ENCODE measurements at regions not wholly inside any gene's neighbourhood (a gene's known extent, or its start where the extent isn't known, plus 50 kb on each side); places are given as distances from the start of the nearest gene placed in this dataset.

DNA sequence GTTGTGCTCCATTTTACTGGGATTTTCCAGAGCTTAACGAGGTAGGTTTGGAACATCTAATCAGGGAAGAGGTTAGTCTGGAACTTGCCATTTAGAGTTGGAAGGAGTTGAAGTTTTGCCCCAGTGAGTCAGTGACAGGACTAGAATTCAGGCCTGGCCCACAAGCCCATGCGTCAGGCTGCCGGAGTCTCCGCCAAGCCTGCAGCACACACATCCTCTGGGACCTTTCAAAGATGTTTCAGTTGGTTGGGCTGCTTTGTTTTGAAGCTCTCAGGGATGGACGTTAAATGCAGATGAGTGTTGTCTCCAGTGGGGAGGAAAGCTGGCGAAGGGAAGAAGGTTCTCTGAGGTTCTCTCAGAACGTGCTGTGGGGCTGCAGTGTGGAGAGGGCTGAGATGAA, 147.0 kb downstream of the PSAT1 start:
- Histone ChIP-seq H3K4me2 (ENCODE audit: unreplicated experiment) (no peak overlapping the region), H3K4me3 (no peak overlapping the region), H3K36me3 (ENCODE audit: low read depth) (no peaks in the 10 kb centered on the region), H3F3A (ENCODE audit: insufficient read depth) (no peaks in the 10 kb centered on the region), H3K79me2 (ENCODE audit: insufficient read depth) (no peaks in the 10 kb centered on the region), H3K9ac (no peak overlapping the region), H3K27me3 (replicated peaks; ENCODE audit: insufficient read depth) (no peaks in the 10 kb centered on the region), H2AFZ (no peak overlapping the region), H3K27ac (no peak overlapping the region), H3K9me2 (ENCODE audit: insufficient read depth) (no peaks in the 10 kb centered on the region), H3K4me1 (ENCODE audit: insufficient read depth) (no peaks in the 10 kb centered on the region), H3K9me3 (ENCODE audit: low read depth) (no peaks in the 10 kb centered on the region), H4K20me1 (ENCODE audit: insufficient read depth) (no peaks in the 10 kb centered on the region)
- in situ Hi-C loops (cut with MboI), result loop anchor here (25.0 kb wide), 2 partner anchors 693 to 1118 kb away; partner anchors contain the start of gene TLE4
- TF ChIP-seq EZH2 (IDR thresholded peaks at IDR 0.05; ENCODE audit: insufficient read depth, poor library complexity, severe bottlenecking) (no peak), EZH2phosphoT487 (IDR thresholded peaks at IDR 0.05; ENCODE audit: insufficient read depth, low read depth) (no peak)
- DNase-seq, result peak; percentile 56
- WGBS, 2 experiments (ENCODE audit: low coverage in 1 of 2, low lambda C conversion rate in 2 of 2, missing lambda C conversion rate in 2 of 2), result 37 to 39% methylated on average over 7 of the region's 7 CpGs

DNA sequence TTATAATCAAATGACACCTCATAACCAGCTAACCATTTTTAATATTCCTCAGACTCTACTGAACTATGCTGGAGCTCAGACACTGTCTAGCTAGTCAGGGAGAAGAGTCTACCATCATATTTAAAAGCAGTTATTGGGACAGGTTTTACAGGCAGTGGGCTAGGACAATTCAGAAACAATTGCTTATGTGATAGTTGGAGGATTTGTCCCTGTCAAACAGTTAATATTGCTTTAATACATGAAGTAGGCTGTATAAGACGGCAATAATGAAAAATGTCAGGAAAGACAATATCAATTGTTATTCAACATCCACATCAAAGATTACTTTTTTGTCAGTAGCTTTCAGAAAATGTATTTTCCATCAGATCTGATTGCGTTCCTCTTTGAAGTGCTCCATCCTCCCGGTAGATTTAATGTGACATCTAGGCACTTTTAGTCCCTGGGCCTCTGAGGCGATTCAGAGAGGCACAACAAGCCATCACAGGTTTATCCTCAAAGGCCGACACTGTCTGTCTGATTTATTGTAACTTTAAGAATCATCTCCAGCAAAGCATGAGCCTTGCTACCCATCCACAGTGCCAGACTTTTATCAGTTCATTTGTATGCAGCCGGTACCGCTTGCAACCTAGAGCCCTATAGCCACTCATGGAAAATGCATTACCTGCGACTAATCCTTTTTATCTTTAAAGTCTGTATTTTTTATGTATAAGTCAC, 152.2 kb downstream of the PSAT1 start:
- no peaks in the 10 kb centered on the region for H3K4me1 ChIP-seq (ENCODE audit: insufficient read depth)
- no peak overlapping the region for H3K4me3 ChIP-seq
- no peaks in the 10 kb centered on the region for H3K9me2 ChIP-seq (ENCODE audit: insufficient read depth)
- WGBS, 2 experiments (ENCODE audit: low coverage in 1 of 2, low lambda C conversion rate in 2 of 2, missing lambda C conversion rate in 2 of 2), result 76 to 77% methylated on average over 8 of the region's 8 CpGs
- H3K9ac ChIP-seq, result no peak overlapping the region
- no peak overlapping the region for H2AFZ ChIP-seq
- no peaks in the 10 kb centered on the region for H3K36me3 ChIP-seq (ENCODE audit: low read depth)
- TF ChIP-seq EZH2phosphoT487 (IDR thresholded peaks at IDR 0.05; ENCODE audit: insufficient read depth, low read depth), result no peak
- TF ChIP-seq EZH2 (IDR thresholded peaks at IDR 0.05; ENCODE audit: insufficient read depth, poor library complexity, severe bottlenecking), result no peak
- H3K4me2 ChIP-seq (ENCODE audit: unreplicated experiment), result no peak overlapping the region
- in situ Hi-C loops (cut with MboI), result loop anchor here (25.0 kb wide), 2 partner anchors 688 to 1113 kb away; partner anchors contain the start of gene TLE4
- H3F3A ChIP-seq (ENCODE audit: insufficient read depth), result no peaks in the 10 kb centered on the region
- H4K20me1 ChIP-seq (ENCODE audit: insufficient read depth), result no peaks in the 10 kb centered on the region
- no peak for DNase-seq
- no peaks in the 10 kb centered on the region for H3K79me2 ChIP-seq (ENCODE audit: insufficient read depth)
- no peak overlapping the region for H3K27ac ChIP-seq
- H3K9me3 ChIP-seq (ENCODE audit: low read depth), result no peaks in the 10 kb centered on the region
- 0 out of 2 replicates have a peak, but pooled peaks cover 7% of the 10 kb centered on the region for H3K27me3 ChIP-seq (replicated peaks; ENCODE audit: insufficient read depth)

DNA sequence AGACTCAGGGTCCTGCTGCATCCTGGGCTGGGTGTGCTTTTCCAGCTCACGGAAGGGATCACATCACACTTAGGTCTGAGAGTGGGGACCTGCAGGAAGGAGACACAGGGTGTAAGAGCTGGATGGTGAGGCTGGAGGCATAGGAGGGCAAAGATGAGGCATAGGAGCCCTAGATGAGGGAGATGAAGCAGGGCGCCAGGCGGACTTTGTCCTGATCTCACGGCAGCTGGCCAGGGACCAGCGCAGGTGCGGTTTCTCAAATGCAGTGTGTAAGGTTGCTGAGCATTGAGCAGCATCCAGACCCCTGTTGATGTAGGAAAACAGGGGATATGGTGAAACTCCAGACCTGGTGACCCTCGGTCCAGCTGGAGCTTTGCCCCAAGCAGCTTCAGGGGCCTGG, 156.5 kb downstream of the PSAT1 start:
- no peak overlapping the region for H3K4me2 ChIP-seq (ENCODE audit: unreplicated experiment)
- WGBS, 2 experiments (ENCODE audit: low coverage in 1 of 2, low lambda C conversion rate in 2 of 2, missing lambda C conversion rate in 2 of 2), result 61 to 66% methylated on average over 7 of the region's 7 CpGs
- H2AFZ ChIP-seq, result no peak overlapping the region

DNA sequence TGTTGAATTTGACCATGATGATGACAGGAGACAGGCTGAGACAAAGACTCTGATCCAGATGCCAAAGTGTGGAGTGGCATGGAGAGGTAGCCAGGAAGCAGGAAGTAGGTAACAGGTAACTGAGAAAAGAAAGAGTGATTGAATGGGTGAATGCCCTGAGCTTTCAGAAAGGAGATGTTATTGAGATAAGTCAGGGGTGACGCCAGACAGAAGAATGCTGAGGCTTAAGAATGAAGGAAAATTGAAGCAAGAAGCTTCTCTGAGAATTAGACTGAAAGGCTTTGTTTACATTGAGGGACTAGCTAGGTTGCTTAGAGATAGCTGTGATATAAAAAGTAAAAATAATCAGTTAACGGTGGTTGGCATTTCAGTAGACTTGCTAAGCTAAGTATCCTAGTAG, 165.7 kb downstream of the PSAT1 start:
- H3K4me1 ChIP-seq (ENCODE audit: insufficient read depth), result no peaks in the 10 kb centered on the region
- H3K4me2 ChIP-seq (ENCODE audit: unreplicated experiment), result no peak overlapping the region
- H3K36me3 ChIP-seq (ENCODE audit: low read depth), result no peaks in the 10 kb centered on the region
- peaks cover 3% of the 10 kb centered on the region for H3K27me3 ChIP-seq (replicated peaks; ENCODE audit: insufficient read depth)
- peak; percentile 36 for DNase-seq
- no peak for TF ChIP-seq EZH2phosphoT487 (IDR thresholded peaks at IDR 0.05; ENCODE audit: insufficient read depth, low read depth)
- TF ChIP-seq EZH2 (IDR thresholded peaks at IDR 0.05; ENCODE audit: insufficient read depth, poor library complexity, severe bottlenecking), result no peak
- H3K9me3 ChIP-seq (ENCODE audit: low read depth), result no peaks in the 10 kb centered on the region
- H3K4me3 ChIP-seq, result no peak overlapping the region
- no peak overlapping the region for H3K9ac ChIP-seq
- H2AFZ ChIP-seq, result no peak overlapping the region
- H3K79me2 ChIP-seq (ENCODE audit: insufficient read depth), result no peaks in the 10 kb centered on the region
- 11 to 14% methylated on average over 2 of the region's 2 CpGs for WGBS, 2 experiments (ENCODE audit: low coverage in 1 of 2, low lambda C conversion rate in 2 of 2, missing lambda C conversion rate in 2 of 2)
- H3K9me2 ChIP-seq (ENCODE audit: insufficient read depth), result no peaks in the 10 kb centered on the region
- H3K27ac ChIP-seq, result no peak overlapping the region
- in situ Hi-C loops (cut with MboI), result no loop called here
- H3F3A ChIP-seq (ENCODE audit: insufficient read depth), result no peaks in the 10 kb centered on the region
- H4K20me1 ChIP-seq (ENCODE audit: insufficient read depth), result no peaks in the 10 kb centered on the region

More for the DNA sequence above, 156.5 kb downstream of the PSAT1 start:
- no peaks in the 10 kb centered on the region for H3K4me1 ChIP-seq (ENCODE audit: insufficient read depth)
- no peaks in the 10 kb centered on the region for H4K20me1 ChIP-seq (ENCODE audit: insufficient read depth)
- no peak overlapping the region for H3K9ac ChIP-seq
- no peaks in the 10 kb centered on the region for H3F3A ChIP-seq (ENCODE audit: insufficient read depth)
- H3K4me3 ChIP-seq, result no peak overlapping the region
- 0 out of 2 replicates have a peak, but pooled peaks cover 7% of the 10 kb centered on the region for H3K27me3 ChIP-seq (replicated peaks; ENCODE audit: insufficient read depth)
- no peak for DNase-seq
- H3K36me3 ChIP-seq (ENCODE audit: low read depth), result no peaks in the 10 kb centered on the region
- TF ChIP-seq EZH2 (IDR thresholded peaks at IDR 0.05; ENCODE audit: insufficient read depth, poor library complexity, severe bottlenecking), result no peak
- TF ChIP-seq EZH2phosphoT487 (IDR thresholded peaks at IDR 0.05; ENCODE audit: insufficient read depth, low read depth), result no peak
- H3K9me3 ChIP-seq (ENCODE audit: low read depth), result no peaks in the 10 kb centered on the region
- H3K27ac ChIP-seq, result no peak overlapping the region
- no peaks in the 10 kb centered on the region for H3K9me2 ChIP-seq (ENCODE audit: insufficient read depth)
- in situ Hi-C loops (cut with MboI), result no loop called here
- no peaks in the 10 kb centered on the region for H3K79me2 ChIP-seq (ENCODE audit: insufficient read depth)

Data from GM23248 (cell line).